Neural progenitor cell (in vitro differentiated cells): ENCODE measurements at regions not wholly inside any gene's neighbourhood (a gene's known extent, or its start where the extent isn't known, plus 50 kb on each side); places are given as distances from the start of the nearest gene placed in this dataset.

Experiments used
- CTCF ChIP-seq: fragments of 200-600 bp; sonication (generic); IDR thresholded peaks from 2 replicates; pipeline ENCODE4 v1.5.1; 2017; ENCODE audit warnings: antibody characterized with exemption, mild to moderate bottlenecking
- EZH2phosphoT487 ChIP-seq: fragments of 200-600 bp; sonication (generic); IDR thresholded peaks from 2 replicates; pipeline ENCODE4 v1.6.1; 2017; ENCODE audit warnings: antibody characterized with exemption

- TF ChIP-seq CTCF (no peak), EZH2phosphoT487 (no peak)
Measured at GRCh38 chr7:13148548-13148947, 461.1 kb downstream of the ARL4A start.
